GM20000 (cell line): ENCODE measurements at regions not wholly inside any gene's neighbourhood (a gene's known extent, or its start where the extent isn't known, plus 50 kb on each side); places are given as distances from the start of the nearest gene placed in this dataset.

ENCODE experiments used
- DNase-seq: peaks from one replicate; pipeline ENCODE4 v3.0.0; 2012; ENCODE audit warnings: low spot score
- CTCF ChIP-seq: IDR thresholded peaks from 2 replicates; pipeline ENCODE4 v1.5.1; 2012; ENCODE audit warnings: mild to moderate bottlenecking, control low read depth; ENCODE audit errors: extremely low read depth, missing control alignments

GRCh38 chr7:26919906-26920493 lies 55.6 kb upstream of the SKAP2 start:
- no peak for DNase-seq
- TF ChIP-seq CTCF, result no peak

- no peak for TF ChIP-seq CTCF
- DNase-seq, result no peak
Observed at GRCh38 chr7:26918241-26918640, 53.9 kb upstream of the SKAP2 start.

GRCh38 chr7:26916779-26917320 lies 52.5 kb upstream of the SKAP2 start:
- no peak for TF ChIP-seq CTCF
- no peak for DNase-seq

GRCh38 chr7:26916336-26916735 lies 51.9 kb upstream of the SKAP2 start:
- DNase-seq, result no peak

More at GRCh38 chr7:26916336-26916735, 51.9 kb upstream of the SKAP2 start:
- no peak for TF ChIP-seq CTCF
